Activated CD4-positive, alpha-beta memory T cell treated with anti-CD3 and anti-CD28 coated beads for 36 hours (primary cell): ENCODE measurements at regions not wholly inside any gene's neighbourhood (a gene's known extent, or its start where the extent isn't known, plus 50 kb on each side); places are given as distances from the start of the nearest gene placed in this dataset.

ENCODE experiments used
- CTCF ChIA-PET: fragments of 350-600 bp; sonication (Branson Sonifier 250); formaldehyde crosslinking; loops from one replicate; lab custom pipeline; 2021; ENCODE audit warnings: antibody characterized with exemption, inconsistent platforms; lab: Charles Lee
- POLR2A ChIA-PET: fragments of 350-600 bp; sonication (Branson Sonifier 250); formaldehyde crosslinking; loops from one replicate; lab custom pipeline; 2021; ENCODE audit warnings: antibody characterized with exemption; lab: Charles Lee
- DNase-seq: peaks from one replicate; pipeline ENCODE4 v3.0.0-alpha.2; 2020
- H3K27ac Mint-ChIP-seq: one replicate; pipeline ENCODE4 v1.8.0; 2021; ENCODE audit warnings: mixed read lengths
- H3K27me3 Mint-ChIP-seq: one replicate; pipeline ENCODE4 v1.8.0; 2021; ENCODE audit warnings: mixed read lengths
- H3K36me3 Mint-ChIP-seq: one replicate; pipeline ENCODE4 v1.8.0; 2021; ENCODE audit warnings: mixed read lengths
- H3K4me1 Mint-ChIP-seq: one replicate; pipeline ENCODE4 v1.8.0; 2021; ENCODE audit warnings: low read depth, mixed read lengths
- H3K4me3 Mint-ChIP-seq: one replicate; pipeline ENCODE4 v1.8.0; 2021; ENCODE audit warnings: mild to moderate bottlenecking, mixed read lengths
- H3K9me3 Mint-ChIP-seq: one replicate; pipeline ENCODE4 v1.8.0; 2021; ENCODE audit warnings: mixed read lengths
- intact Hi-C: fragments of 100-400 bp; cut with micrococcal nuclease; formaldehyde crosslinking; loops from one replicate; pipeline ENCODE4 v1.15.1; 2023

DNA sequence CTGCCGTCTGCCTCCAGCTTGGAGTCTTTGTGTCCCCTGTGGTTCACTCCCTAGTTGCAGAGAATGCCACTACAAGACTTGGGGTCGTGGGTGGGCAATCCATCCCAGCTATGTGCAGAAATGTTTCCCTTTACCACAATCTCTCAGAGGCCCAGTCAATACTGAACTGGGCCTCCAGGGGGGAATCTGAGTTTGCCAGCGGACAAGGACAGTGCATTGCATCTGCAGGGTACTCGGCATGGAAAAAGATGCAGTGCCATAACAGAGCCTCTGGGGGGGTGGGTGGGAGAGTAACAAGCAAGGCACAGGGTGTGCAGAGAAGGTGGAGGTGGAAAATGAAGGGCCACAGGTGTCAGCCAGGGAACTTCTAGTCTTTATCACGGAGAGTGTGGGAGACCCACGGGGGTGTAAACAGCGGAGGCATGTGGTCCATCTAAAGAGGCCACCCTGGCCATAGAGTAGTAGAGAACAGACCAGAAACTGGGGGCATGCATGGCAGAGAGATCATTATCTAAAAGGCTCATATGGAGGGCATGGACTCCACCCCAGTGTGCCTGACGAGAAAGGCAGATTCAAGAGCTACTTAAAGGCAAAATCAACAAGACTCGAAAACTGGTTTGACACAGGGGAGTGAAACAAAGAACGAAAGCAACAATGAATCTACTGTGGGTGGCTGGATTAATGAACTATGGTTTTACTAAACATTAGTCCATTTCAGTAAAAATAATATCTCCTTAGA, 182.4 kb downstream of the ANXA2 start:
- CTCF ChIA-PET = interaction anchor here (1.1 kb wide), 1 partner anchor 111 kb away, joined by 3 read pairs; no protein-coding TSS in a partner anchor
- H3K9me3 Mint-ChIP-seq = no peaks in the 10 kb centered on the region
- no peak overlapping the region for H3K4me3 Mint-ChIP-seq
- peaks cover 13% of the 10 kb centered on the region for H3K27me3 Mint-ChIP-seq
- no peak for DNase-seq
- POLR2A ChIA-PET = no interaction called here
- intact Hi-C loops = no loop called here
- no peaks in the 10 kb centered on the region for H3K36me3 Mint-ChIP-seq
- H3K4me1 Mint-ChIP-seq = no peaks in the 10 kb centered on the region
- H3K27ac Mint-ChIP-seq = no peak overlapping the region

DNA sequence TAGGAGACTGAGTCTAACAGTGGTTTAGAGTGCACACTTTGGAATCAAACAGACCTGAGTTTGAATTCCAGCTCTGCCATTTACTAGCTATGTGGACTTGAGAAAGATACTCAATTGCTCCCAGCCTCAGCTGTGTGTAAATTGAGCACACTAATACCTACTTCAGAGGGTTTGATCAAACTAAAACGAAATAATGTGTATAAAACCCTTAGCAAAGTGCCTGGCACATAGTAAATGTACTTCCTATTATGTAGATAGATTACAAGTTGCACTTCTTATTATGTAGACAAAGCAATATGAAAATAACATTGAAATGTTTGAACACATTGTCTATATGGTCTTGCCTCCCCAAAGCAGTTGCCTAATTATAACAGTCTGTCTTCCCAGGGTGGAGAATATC, 180.6 kb downstream of the ANXA2 start:
- CTCF ChIA-PET = no interaction called here
- no peaks in the 10 kb centered on the region for H3K9me3 Mint-ChIP-seq
- H3K27ac Mint-ChIP-seq = no peak overlapping the region
- no peak overlapping the region for H3K4me3 Mint-ChIP-seq
- POLR2A ChIA-PET = no interaction called here
- DNase-seq = no peak
- no peaks in the 10 kb centered on the region for H3K36me3 Mint-ChIP-seq
- intact Hi-C loops = no loop called here
- peaks cover 11% of the 10 kb centered on the region for H3K27me3 Mint-ChIP-seq
- H3K4me1 Mint-ChIP-seq = no peaks in the 10 kb centered on the region

DNA sequence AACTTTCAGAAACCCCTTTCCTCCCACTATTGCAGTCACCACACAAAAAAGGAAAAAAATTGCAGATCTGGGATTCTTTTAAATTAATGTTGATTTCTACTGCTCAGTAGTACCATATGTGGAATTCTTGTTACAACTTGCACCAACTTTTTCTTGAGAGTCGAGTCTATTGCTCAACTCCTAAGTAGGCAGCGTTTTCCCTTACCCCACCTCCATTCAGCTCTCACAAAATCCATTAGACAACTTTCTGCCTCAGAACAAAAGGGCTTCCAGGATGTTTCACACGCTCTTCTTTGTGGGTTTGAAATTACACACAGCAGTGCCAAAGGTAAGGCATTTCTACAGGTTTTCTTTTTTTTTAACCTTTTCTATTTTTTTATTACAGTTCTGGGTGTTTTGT, 179.5 kb downstream of the ANXA2 start:
- Mint-ChIP-seq H3K36me3 (no peaks in the 10 kb centered on the region), H3K4me3 (no peak overlapping the region), H3K9me3 (no peaks in the 10 kb centered on the region), H3K4me1 (no peaks in the 10 kb centered on the region), H3K27me3 (peaks cover 10% of the 10 kb centered on the region), H3K27ac (no peak overlapping the region)
- no peak for DNase-seq
- intact Hi-C loops = no loop called here
- POLR2A ChIA-PET = no interaction called here
- CTCF ChIA-PET = no interaction called here

DNA sequence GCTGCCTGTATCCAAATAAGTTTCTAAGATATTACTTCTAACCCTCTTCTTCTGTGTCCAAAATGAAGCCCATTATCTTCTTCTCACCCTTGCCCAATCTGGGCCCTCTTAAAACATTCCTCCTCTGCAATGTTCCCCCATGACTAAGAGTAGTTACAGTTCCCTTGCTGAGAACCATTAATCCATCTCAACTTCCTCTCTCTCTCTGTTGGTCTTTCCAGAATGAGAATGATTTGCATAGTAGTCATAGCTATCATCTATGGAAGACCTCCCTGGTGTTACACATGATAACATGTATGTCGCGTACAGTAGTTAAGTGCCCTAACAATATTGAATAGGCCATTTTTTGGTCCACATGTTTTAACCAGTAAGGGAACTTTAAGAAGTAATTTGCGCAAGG, 177.9 kb downstream of the ANXA2 start:
- Mint-ChIP-seq H3K4me1 (no peaks in the 10 kb centered on the region), H3K4me3 (no peak overlapping the region), H3K9me3 (no peaks in the 10 kb centered on the region), H3K27ac (no peak overlapping the region), H3K36me3 (no peaks in the 10 kb centered on the region), H3K27me3 (peaks cover 8% of the 10 kb centered on the region)
- POLR2A ChIA-PET = no interaction called here
- intact Hi-C loops = no loop called here
- CTCF ChIA-PET = no interaction called here
- DNase-seq = no peak

DNA sequence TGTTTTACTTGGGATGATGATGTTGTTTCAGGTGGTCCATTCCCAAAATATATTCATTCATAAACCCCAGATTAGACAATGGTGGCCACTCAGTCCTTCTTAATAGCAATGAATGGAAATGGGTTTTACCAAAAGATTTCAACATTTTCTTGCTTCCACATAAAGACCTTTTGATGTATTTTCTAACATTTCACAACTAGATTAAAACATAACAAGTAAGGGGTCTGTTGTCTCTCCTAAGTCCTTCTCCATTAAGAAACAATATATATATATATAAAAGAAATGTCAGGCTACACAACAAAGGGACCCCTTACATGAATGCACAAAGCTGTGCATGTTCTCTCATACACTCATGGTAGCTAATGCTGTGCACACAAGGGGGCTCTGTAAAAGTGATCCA, 176.4 kb downstream of the ANXA2 start:
- POLR2A ChIA-PET = no interaction called here
- no peak for DNase-seq
- CTCF ChIA-PET = interaction anchor here (1.0 kb wide), 1 partner anchor 11 kb away, joined by 3 read pairs; no protein-coding TSS in a partner anchor
- no peaks in the 10 kb centered on the region for H3K9me3 Mint-ChIP-seq
- no peak overlapping the region for H3K27ac Mint-ChIP-seq
- H3K4me3 Mint-ChIP-seq = no peak overlapping the region
- no peaks in the 10 kb centered on the region for H3K4me1 Mint-ChIP-seq
- intact Hi-C loops = no loop called here
- peaks cover 4% of the 10 kb centered on the region for H3K27me3 Mint-ChIP-seq
- H3K36me3 Mint-ChIP-seq = no peaks in the 10 kb centered on the region

DNA sequence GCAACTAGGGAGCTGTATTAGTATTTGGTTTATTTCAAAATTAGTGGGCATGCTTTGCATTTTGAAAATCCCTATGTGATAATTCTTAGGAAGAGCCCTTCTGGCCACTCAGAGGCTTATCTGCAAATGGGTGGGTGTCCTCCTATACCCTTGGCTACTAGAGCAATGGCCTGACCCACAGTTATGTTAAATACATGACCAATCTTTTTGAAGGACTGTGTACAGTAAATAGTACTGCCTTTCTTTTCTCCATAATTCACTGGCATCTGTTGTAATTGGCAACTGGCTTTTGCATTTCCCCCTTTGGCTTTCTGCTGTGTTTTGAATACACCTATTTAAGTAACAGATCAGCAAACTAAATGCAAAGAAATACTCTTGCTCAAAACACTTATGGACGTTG, 175.4 kb downstream of the ANXA2 start:
- Mint-ChIP-seq H3K9me3 (no peaks in the 10 kb centered on the region), H3K4me1 (no peaks in the 10 kb centered on the region), H3K27me3 (peaks cover 4% of the 10 kb centered on the region), H3K27ac (no peak overlapping the region), H3K4me3 (no peak overlapping the region), H3K36me3 (no peaks in the 10 kb centered on the region)
- intact Hi-C loops = no loop called here
- CTCF ChIA-PET = no interaction called here
- DNase-seq = no peak
- POLR2A ChIA-PET = no interaction called here

- Mint-ChIP-seq H3K9me3 (no peaks in the 10 kb centered on the region), H3K36me3 (no peaks in the 10 kb centered on the region), H3K27ac (no peak overlapping the region), H3K4me3 (no peak overlapping the region), H3K27me3 (peaks cover 4% of the 10 kb centered on the region), H3K4me1 (no peaks in the 10 kb centered on the region)
- ChIA-PET POLR2A (no interaction called here), CTCF (no interaction called here)
- no peak for DNase-seq
- intact Hi-C loops = no loop called here
These were observed 174.6 kb downstream of the ANXA2 start for GRCh38 chr15:60223176-60223575.

GRCh38 chr15:60226924-60227323, 170.9 kb downstream of the ANXA2 start:
- DNase-seq = no peak
- no peaks in the 10 kb centered on the region for H3K9me3 Mint-ChIP-seq
- H3K4me3 Mint-ChIP-seq = no peak overlapping the region
- peaks cover 5% of the 10 kb centered on the region for H3K27me3 Mint-ChIP-seq
- H3K36me3 Mint-ChIP-seq = no peaks in the 10 kb centered on the region
- peaks cover 2% of the 10 kb centered on the region for H3K4me1 Mint-ChIP-seq
- H3K27ac Mint-ChIP-seq = no peak overlapping the region
- ChIA-PET CTCF (interaction anchor here (0.9 kb wide), 1 partner anchor 99 kb away, joined by 3 read pairs; no protein-coding TSS in a partner anchor), POLR2A (no interaction called here)
- intact Hi-C loops = no loop called here

- Mint-ChIP-seq H3K4me3 (no peak overlapping the region), H3K27ac (no peak overlapping the region), H3K9me3 (no peaks in the 10 kb centered on the region), H3K4me1 (peaks cover 2% of the 10 kb centered on the region), H3K36me3 (no peaks in the 10 kb centered on the region), H3K27me3 (peaks cover 5% of the 10 kb centered on the region)
- ChIA-PET POLR2A (no interaction called here), CTCF (interaction anchor here (0.9 to 1.2 kb wide), 3 partner anchors 98 to 310 kb away, joined by 3 read pairs; no protein-coding TSS in a partner anchor)
- no peak for DNase-seq
- intact Hi-C loops = no loop called here
These were observed 169.7 kb downstream of the ANXA2 start for GRCh38 chr15:60228101-60228500.

DNA sequence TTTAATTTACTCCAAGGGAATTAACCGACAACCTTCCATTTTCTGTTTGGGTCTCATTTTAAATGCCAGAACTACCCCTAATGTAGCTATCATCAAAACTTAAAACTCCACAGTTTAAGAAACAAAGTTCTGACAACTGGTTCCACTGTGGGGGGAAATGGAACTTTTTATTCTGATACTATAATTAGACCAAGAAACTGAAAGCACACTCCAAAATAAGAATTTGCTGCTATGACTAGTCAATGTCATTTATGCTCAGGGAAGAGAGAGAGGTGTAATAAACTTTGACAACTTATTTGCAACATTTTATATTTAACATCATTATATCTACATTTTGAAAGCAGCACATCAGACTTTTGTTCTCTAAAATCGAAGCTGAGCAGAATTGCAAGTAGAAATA, 169.2 kb downstream of the ANXA2 start:
- Mint-ChIP-seq H3K27ac (no peak overlapping the region), H3K36me3 (no peaks in the 10 kb centered on the region), H3K9me3 (no peaks in the 10 kb centered on the region), H3K4me1 (peaks cover 2% of the 10 kb centered on the region), H3K27me3 (peaks cover 7% of the 10 kb centered on the region), H3K4me3 (no peak overlapping the region)
- ChIA-PET POLR2A (no interaction called here), CTCF (interaction anchor here (0.9 to 1.2 kb wide), 3 partner anchors 98 to 311 kb away, joined by 3 read pairs; no protein-coding TSS in a partner anchor)
- DNase-seq = no peak
- intact Hi-C loops = no loop called here

- peaks cover 24% of the 10 kb centered on the region for H3K27me3 Mint-ChIP-seq
- POLR2A ChIA-PET = no interaction called here
- DNase-seq = no peak
- peaks cover 2% of the 10 kb centered on the region for H3K36me3 Mint-ChIP-seq
- H3K4me3 Mint-ChIP-seq = no peak overlapping the region
- intact Hi-C loops = no loop called here
- peaks cover 5% of the 10 kb centered on the region for H3K4me1 Mint-ChIP-seq
- H3K27ac Mint-ChIP-seq = no peak overlapping the region
- CTCF ChIA-PET = interaction anchor here (1.0 kb wide), 1 partner anchor 91 kb away, joined by 3 read pairs; no protein-coding TSS in a partner anchor
- no peaks in the 10 kb centered on the region for H3K9me3 Mint-ChIP-seq
These were observed 161.7 kb downstream of the ANXA2 start for GRCh38 chr15:60235951-60236710.

DNA sequence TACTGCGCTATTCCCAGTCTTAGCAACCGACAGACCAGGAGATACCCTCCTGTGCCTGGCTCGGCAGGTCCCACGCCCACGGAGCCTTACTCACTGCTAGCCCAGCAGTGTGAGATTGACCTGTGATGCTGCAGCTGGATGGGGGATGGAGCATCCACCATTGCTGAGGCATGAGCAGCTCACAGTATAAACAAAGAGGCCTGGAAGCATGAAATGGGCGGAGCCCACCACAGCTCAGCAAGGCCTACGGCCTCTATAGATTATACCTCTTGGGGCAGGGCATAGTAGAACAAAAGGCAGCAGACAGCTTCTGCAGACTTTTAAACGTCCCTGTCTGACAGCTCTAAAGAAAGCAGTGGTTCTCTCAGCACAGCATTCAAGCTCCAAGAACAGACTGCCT, 160.3 kb downstream of the ANXA2 start:
- Mint-ChIP-seq H3K4me3 (no peak overlapping the region), H3K27me3 (peaks cover 27% of the 10 kb centered on the region), H3K9me3 (no peaks in the 10 kb centered on the region), H3K36me3 (peaks cover 2% of the 10 kb centered on the region), H3K27ac (no peak overlapping the region), H3K4me1 (peaks cover 5% of the 10 kb centered on the region)
- ChIA-PET POLR2A (no interaction called here), CTCF (no interaction called here)
- intact Hi-C loops = no loop called here
- no peak for DNase-seq
